ENCODE measurements at regions not wholly inside any gene's neighbourhood (a gene's known extent, or its start where the extent isn't known, plus 50 kb on each side); places are given as distances from the start of the nearest gene placed in this dataset.

GRCh38 chr11:97977726-97978125, 1043.0 kb upstream of the CNTN5 start:
- no peak for TF ChIP-seq CTCF (IDR thresholded peaks at IDR 0.05; ENCODE audit: low read depth, low read length, missing input control)
- no peak for TF ChIP-seq JUND (IDR thresholded peaks at IDR 0.05)
- no peak for TF ChIP-seq TAF1 (conservative IDR thresholded peaks at IDR 0.05)
- TF ChIP-seq YY1 (IDR thresholded peaks at IDR 0.05), result no peak
